Liver (tissue), 8 donors: ENCODE measurements at regions not wholly inside any gene's neighbourhood (a gene's known extent, or its start where the extent isn't known, plus 50 kb on each side); places are given as distances from the start of the nearest gene placed in this dataset.

ENCODE experiments used
- DNase-seq: peaks from one replicate; pipeline ENCODE4 v3.0.0-alpha.2; 2017; ENCODE audit warnings: low spot score
- H3K27ac ChIP-seq, 2 donors: one replicate each; pipeline ENCODE4 v1.7.0; 2013; ENCODE audit warnings: inconsistent platforms in 2 of 2, low read length in 2 of 2, control low read depth in 1 of 2, low read depth in 1 of 2, mild to moderate bottlenecking in 1 of 2
- H3K27me3 ChIP-seq, 4 donors: one replicate each; pipeline versions ENCODE4 v1.6.1 to v1.7.0; 2013; ENCODE audit warnings: low read length in 3 of 4, inconsistent platforms in 1 of 4, mild to moderate bottlenecking in 1 of 4, moderate library complexity in 1 of 4; ENCODE audit not compliant: control insufficient read depth in 4 of 4, insufficient read depth in 4 of 4
- H3K36me3 ChIP-seq, 4 donors: one replicate each; pipeline versions ENCODE4 v1.6.1 to v1.7.0; 2013; ENCODE audit warnings: low read length in 3 of 4, mild to moderate bottlenecking in 3 of 4, low read depth in 1 of 4, moderate library complexity in 1 of 4; ENCODE audit not compliant: control insufficient read depth in 4 of 4, insufficient read depth in 3 of 4
- H3K4me1 ChIP-seq, 4 donors: one replicate each; pipeline versions ENCODE4 v1.6.1 to v1.7.0; 2013; ENCODE audit warnings: low read length in 3 of 4, mild to moderate bottlenecking in 3 of 4, moderate library complexity in 1 of 4; ENCODE audit not compliant: control insufficient read depth in 4 of 4, insufficient read depth in 4 of 4
- H3K4me3 ChIP-seq, 3 donors: one replicate each; pipeline versions ENCODE4 v1.6.1 to v1.7.0; 2013; ENCODE audit warnings: low read length in 3 of 3, control low read depth in 1 of 3, low read depth in 1 of 3, mild to moderate bottlenecking in 1 of 3
- H3K9ac ChIP-seq, 2 donors: one replicate each; pipeline ENCODE4 v1.7.0; 2013; ENCODE audit warnings: low read length in 2 of 2, mild to moderate bottlenecking in 2 of 2, moderate library complexity in 2 of 2, control low read depth in 1 of 2, low read depth in 1 of 2
- H3K9me3 ChIP-seq, 4 donors: one replicate each; pipeline versions ENCODE4 v1.6.1 to v1.7.0; 2013; ENCODE audit warnings: low read length in 3 of 4; ENCODE audit not compliant: control insufficient read depth in 4 of 4
- ATF3 ChIP-seq: IDR thresholded peaks from 2 replicates; pipeline ENCODE4 v1.6.1; 2016; ENCODE audit warnings: antibody characterized with exemption
- CTCF ChIP-seq: fragments of 150-350 bp; IDR thresholded peaks from 2 replicates; pipeline ENCODE4 v1.5.1; 2017; ENCODE audit warnings: improper control_type of control experiment, low read depth, low read length; ENCODE audit not compliant: missing input control
- EGR1 ChIP-seq, 2 donors: IDR thresholded peaks; 2 replicates each; pipeline ENCODE4 v1.6.1; 2016 to 2018; ENCODE audit warnings: antibody characterized with exemption in 2 of 2, low read depth in 2 of 2
- FOXA1 ChIP-seq: IDR thresholded peaks from 2 replicates; pipeline ENCODE4 v1.6.1; 2016; ENCODE audit warnings: antibody characterized with exemption
- FOXA2 ChIP-seq: IDR thresholded peaks from 2 replicates; pipeline ENCODE4 v1.6.1; 2016; ENCODE audit warnings: antibody characterized with exemption
- GABPA ChIP-seq, 2 donors: IDR thresholded peaks in 1 of 2; conservative IDR thresholded peaks in 1 of 2; 2 replicates each; pipeline ENCODE4 v1.6.1; 2016; ENCODE audit warnings: antibody characterized with exemption in 2 of 2, mild to moderate bottlenecking in 1 of 2, moderate library complexity in 1 of 2
- HNF4A ChIP-seq, 2 donors: conservative IDR thresholded peaks; 2 replicates each; pipeline ENCODE4 v1.6.1; 2016; ENCODE audit warnings: antibody characterized with exemption in 2 of 2, mild to moderate bottlenecking in 2 of 2
- HNF4G ChIP-seq: IDR thresholded peaks from 2 replicates; pipeline ENCODE4 v1.6.1; 2016; ENCODE audit warnings: antibody characterized with exemption
- JUND ChIP-seq, 2 donors: IDR thresholded peaks; 2 replicates each; pipeline ENCODE4 v1.6.1; 2016; ENCODE audit warnings: antibody characterized with exemption in 2 of 2
- MAX ChIP-seq: IDR thresholded peaks from 2 replicates; pipeline ENCODE4 v1.6.1; 2016; ENCODE audit warnings: antibody characterized with exemption
- NR2F2 ChIP-seq: IDR thresholded peaks from 2 replicates; pipeline ENCODE4 v1.6.1; 2016; ENCODE audit warnings: antibody characterized with exemption
- REST ChIP-seq: IDR thresholded peaks from 2 replicates; pipeline ENCODE4 v1.6.1; 2016; ENCODE audit warnings: antibody characterized with exemption, mild to moderate bottlenecking
- SP1 ChIP-seq: IDR thresholded peaks from 2 replicates; pipeline ENCODE4 v1.6.1; 2018; ENCODE audit warnings: antibody characterized with exemption, mild to moderate bottlenecking
- TAF1 ChIP-seq: conservative IDR thresholded peaks from 2 replicates; pipeline ENCODE4 v1.6.1; 2016; ENCODE audit warnings: antibody characterized with exemption, mild to moderate bottlenecking
- YY1 ChIP-seq: IDR thresholded peaks from 2 replicates; pipeline ENCODE4 v1.6.1; 2016; ENCODE audit warnings: antibody characterized with exemption, mild to moderate bottlenecking
- ZBTB33 ChIP-seq: IDR thresholded peaks from 2 replicates; pipeline ENCODE4 v1.6.1; 2016; ENCODE audit warnings: antibody characterized with exemption
- WGBS: extraction: QIAGEN DNeasy Blood & Tissue Kit; methylation state at CpG from one replicate; pipeline ENCODE4 v1.1.7; 2013; 5-methylcytosine and 5-hydroxymethylcytosine counted together
- donor health status: healthy.
- donor health status: healthy.
- donor health status: healthy.
- donor health status: healthy.
- donor health status: healthy.

- TF ChIP-seq FOXA2: no peak
- no peak for TF ChIP-seq GABPA (IDR thresholded peaks at IDR 0.05 in 1 of 2, conservative IDR thresholded peaks at IDR 0.05 in 1 of 2)
- TF ChIP-seq SP1: no peak
- no peak for TF ChIP-seq FOXA1
- no peak for TF ChIP-seq TAF1
- TF ChIP-seq MAX: no peak
- TF ChIP-seq NR2F2: no peak
- no peak for TF ChIP-seq JUND (IDR thresholded peaks at IDR 0.05)
- no peak for TF ChIP-seq ATF3
- no peaks in the 10 kb centered on the region for H3K9me3 ChIP-seq
- H3K27me3 ChIP-seq: no peaks in the 10 kb centered on the region
- no peak overlapping the region for H3K27ac ChIP-seq
- H3K4me1 ChIP-seq: no peaks in the 10 kb centered on the region
- DNase-seq: no peak
- H3K9ac ChIP-seq: no peak overlapping the region
- H3K36me3 ChIP-seq: no peaks in the 10 kb centered on the region
- no peak overlapping the region for H3K4me3 ChIP-seq
- WGBS: 77% methylated on average over 3 of the region's 3 CpGs
Measured at GRCh38 chr7:94305836-94306235, 88.9 kb upstream of the COL1A2 start.

GRCh38 chr7:94307399-94308048 lies 87.2 kb upstream of the COL1A2 start:
- no peak for TF ChIP-seq FOXA1
- no peak for TF ChIP-seq MAX
- no peak for TF ChIP-seq TAF1
- no peak for TF ChIP-seq ZBTB33
- TF ChIP-seq YY1: no peak
- no peak for TF ChIP-seq FOXA2
- no peak for TF ChIP-seq HNF4A (conservative IDR thresholded peaks at IDR 0.05)

GRCh38 chr7:94311515-94311914 lies 83.2 kb upstream of the COL1A2 start:
- H3K36me3 ChIP-seq: no peaks in the 10 kb centered on the region
- no peak overlapping the region for H3K4me3 ChIP-seq
- H3K27ac ChIP-seq: no peak overlapping the region
- H3K4me1 ChIP-seq: no peaks in the 10 kb centered on the region
- WGBS: 84% methylated on average over 6 of the region's 6 CpGs
- no peak overlapping the region for H3K9ac ChIP-seq
- peaks cover 0 to 4% (median 0%) of the 10 kb centered on the region in 4 donors for H3K27me3 ChIP-seq
- no peaks in the 10 kb centered on the region for H3K9me3 ChIP-seq
- no peak for DNase-seq
- no peak for TF ChIP-seq HNF4A (conservative IDR thresholded peaks at IDR 0.05)
- TF ChIP-seq FOXA2: no peak
- TF ChIP-seq HNF4G: no peak
- TF ChIP-seq EGR1 (IDR thresholded peaks at IDR 0.05; ENCODE audit: low read depth in 2 of 2): no peak
- TF ChIP-seq FOXA1: no peak
- TF ChIP-seq GABPA (IDR thresholded peaks at IDR 0.05 in 1 of 2, conservative IDR thresholded peaks at IDR 0.05 in 1 of 2): no peak
- no peak for TF ChIP-seq CTCF
- TF ChIP-seq MAX: no peak
- TF ChIP-seq REST: no peak
- TF ChIP-seq SP1: no peak
- no peak for TF ChIP-seq NR2F2
- TF ChIP-seq ZBTB33: no peak

More at GRCh38 chr7:94307399-94308048, 87.2 kb upstream of the COL1A2 start:
- H3K27ac ChIP-seq: no peak overlapping the region
- H3K9ac ChIP-seq: no peak overlapping the region
- H3K4me3 ChIP-seq: no peak overlapping the region
- no peaks in the 10 kb centered on the region for H3K36me3 ChIP-seq
- no peaks in the 10 kb centered on the region for H3K9me3 ChIP-seq
- H3K27me3 ChIP-seq: no peaks in the 10 kb centered on the region
- WGBS: 65% methylated on average over 4 of the region's 4 CpGs
- no peaks in the 10 kb centered on the region for H3K4me1 ChIP-seq
- DNase-seq: no peak
